Ascending aorta (tissue), 2 donors: ENCODE measurements at regions not wholly inside any gene's neighbourhood (a gene's known extent, or its start where the extent isn't known, plus 50 kb on each side); places are given as distances from the start of the nearest gene placed in this dataset.

ENCODE experiments used
- DNase-seq, 2 donors: peaks; one replicate each; pipeline ENCODE4 v3.0.0-alpha.2; 2019; ENCODE audit warnings: low spot score in 2 of 2
- H3K27ac ChIP-seq, 2 donors: fragments of 200-600 bp; sonication (generic); one replicate each; pipeline ENCODE4 v1.5.1; 2016 to 2017; ENCODE audit warnings: mild to moderate bottlenecking in 1 of 2
- H3K27me3 ChIP-seq: fragments of 200-600 bp; sonication (generic); one replicate; pipeline ENCODE4 v1.5.1; 2017
- H3K36me3 ChIP-seq, 2 donors: fragments of 200-600 bp; sonication (generic); one replicate each; pipeline ENCODE4 v1.5.1; 2016
- H3K4me1 ChIP-seq, 2 donors: fragments of 200-600 bp; sonication (generic); one replicate each; pipeline ENCODE4 v1.5.1; 2016 to 2017; ENCODE audit warnings: mild to moderate bottlenecking in 1 of 2
- H3K4me3 ChIP-seq, 2 donors: fragments of 200-600 bp; sonication (generic); one replicate each; pipeline ENCODE4 v1.5.1; 2016 to 2017; ENCODE audit warnings: mild to moderate bottlenecking in 1 of 2
- H3K9me3 ChIP-seq, 2 donors: fragments of 200-600 bp; sonication (generic); one replicate each; pipeline ENCODE4 v1.5.1; 2016
- CTCF ChIP-seq, 3 experiments: fragments of 200-600 bp in 2 of 3; fragments of 450-650 bp in 1 of 3; sonication (generic) in 2 of 3; IDR thresholded peaks; one replicate each; pipeline ENCODE4 v1.5.1; 2016 to 2019; ENCODE audit warnings: antibody characterized with exemption in 3 of 3, mild to moderate bottlenecking in 1 of 3, moderate library complexity in 1 of 3
- intact Hi-C: fragments of 100-400 bp; cut with DNase I; formaldehyde crosslinking; loops from one replicate; pipeline ENCODE4 v1.15.1; 2023

GRCh38 chr3:31249545-31249944 lies 283.2 kb upstream of the STT3B start:
- H3K9me3 ChIP-seq: no peaks in the 10 kb centered on the region
- no peak overlapping the region for H3K27ac ChIP-seq
- no peak for DNase-seq
- H3K27me3 ChIP-seq: no peaks in the 10 kb centered on the region
- TF ChIP-seq CTCF (IDR thresholded peaks at IDR 0.05): no peak
- no peaks in the 10 kb centered on the region for H3K4me1 ChIP-seq
- intact Hi-C loops: no loop called here
- no peak overlapping the region for H3K4me3 ChIP-seq
- no peaks in the 10 kb centered on the region for H3K36me3 ChIP-seq

DNA sequence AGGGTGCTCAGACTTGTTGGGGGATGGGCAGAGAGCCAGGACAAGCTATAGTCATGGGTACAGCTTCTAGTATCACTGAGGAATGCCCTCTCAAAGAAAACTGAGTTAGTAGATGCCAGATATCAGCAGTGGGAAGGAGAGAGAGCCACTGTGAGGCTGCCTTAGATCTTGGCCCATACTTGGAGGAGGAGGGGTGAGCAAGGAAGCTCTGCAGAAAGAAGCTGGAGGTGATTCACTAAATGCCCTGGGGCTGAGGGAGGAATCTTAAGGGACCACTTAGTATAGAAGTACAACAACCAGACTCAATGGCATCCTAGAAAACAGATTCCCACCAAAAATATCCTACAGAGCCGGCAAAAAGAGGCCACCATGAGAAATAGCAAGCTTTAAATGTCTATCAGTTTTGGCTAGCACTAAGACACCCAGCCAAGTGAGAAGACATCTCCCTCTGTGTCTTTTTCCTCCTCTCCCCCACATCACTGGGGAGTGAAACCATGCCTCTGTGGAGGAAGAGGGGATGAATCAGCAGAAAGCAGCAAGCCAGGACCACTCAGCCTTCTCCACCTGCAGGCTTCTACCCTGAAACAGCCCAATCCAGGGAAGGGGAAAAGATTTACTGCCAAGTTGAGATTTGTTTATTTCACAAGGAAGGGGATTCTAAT lies 282.5 kb upstream of the STT3B start:
- no peak for TF ChIP-seq CTCF (IDR thresholded peaks at IDR 0.05)
- Histone ChIP-seq H3K9me3 (no peaks in the 10 kb centered on the region), H3K27me3 (no peaks in the 10 kb centered on the region), H3K4me3 (no peak overlapping the region), H3K36me3 (no peaks in the 10 kb centered on the region), H3K4me1 (no peaks in the 10 kb centered on the region), H3K27ac (no peak overlapping the region)
- no peak for DNase-seq
- intact Hi-C loops: no loop called here

- intact Hi-C loops: no loop called here
- Histone ChIP-seq H3K27me3 (no peaks in the 10 kb centered on the region), H3K4me1 (no peaks in the 10 kb centered on the region), H3K36me3 (no peaks in the 10 kb centered on the region), H3K27ac (no peak overlapping the region), H3K4me3 (no peak overlapping the region), H3K9me3 (no peaks in the 10 kb centered on the region)
- no peak for DNase-seq
- no peak for TF ChIP-seq CTCF (IDR thresholded peaks at IDR 0.05)
Measured at GRCh38 chr3:31251083-31251482, 281.6 kb upstream of the STT3B start.

- DNase-seq: no peak
- Histone ChIP-seq H3K27me3 (no peaks in the 10 kb centered on the region), H3K27ac (no peak overlapping the region), H3K4me3 (no peak overlapping the region), H3K4me1 (no peaks in the 10 kb centered on the region), H3K9me3 (no peaks in the 10 kb centered on the region), H3K36me3 (no peaks in the 10 kb centered on the region)
- no peak for TF ChIP-seq CTCF (IDR thresholded peaks at IDR 0.05)
- intact Hi-C loops: no loop called here
Measured at GRCh38 chr3:31252216-31253185, 280.2 kb upstream of the STT3B start.

- no peaks in the 10 kb centered on the region for H3K4me1 ChIP-seq
- H3K27me3 ChIP-seq: no peaks in the 10 kb centered on the region
- TF ChIP-seq CTCF (IDR thresholded peaks at IDR 0.05): no peak
- DNase-seq: no peak
- no peaks in the 10 kb centered on the region for H3K36me3 ChIP-seq
- intact Hi-C loops: no loop called here
- H3K9me3 ChIP-seq: no peaks in the 10 kb centered on the region
- no peak overlapping the region for H3K27ac ChIP-seq
- no peak overlapping the region for H3K4me3 ChIP-seq
Measured at GRCh38 chr3:31253782-31254181, 278.9 kb upstream of the STT3B start.
